ENCODE measurements at regions not wholly inside any gene's neighbourhood (a gene's known extent, or its start where the extent isn't known, plus 50 kb on each side); places are given as distances from the start of the nearest gene placed in this dataset.

GRCh38 chr11:131027491-131027890, 111.2 kb upstream of the SNX19 start:
- Histone ChIP-seq H3K4me1 (replicated peaks) (no peaks in the 10 kb centered on the region), H3K27me3 (replicated peaks) (0 out of 2 replicates have a peak, but pooled peaks cover 2% of the 10 kb centered on the region), H3K27ac (no peak overlapping the region), H3K9me3 (replicated peaks) (no peaks in the 10 kb centered on the region), H3K4me3 (no peak overlapping the region), H3K36me3 (no peaks in the 10 kb centered on the region)
- no peak for DNase-seq (ENCODE audit: low read depth in 1 of 2, low spot score in 2 of 2)

GRCh38 chr11:131033151-131033651, 116.9 kb upstream of the SNX19 start:
- Histone ChIP-seq H3K27ac (no peak overlapping the region), H3K36me3 (no peaks in the 10 kb centered on the region), H3K27me3 (replicated peaks) (no peaks in the 10 kb centered on the region), H3K4me1 (replicated peaks) (peaks cover 10% of the 10 kb centered on the region), H3K4me3 (no peak overlapping the region), H3K9me3 (replicated peaks) (no peaks in the 10 kb centered on the region)
- peak; percentile 45 to 58 for DNase-seq (ENCODE audit: low read depth in 1 of 2, low spot score in 2 of 2)

GRCh38 chr11:131036514-131036913, 120.2 kb upstream of the SNX19 start:
- no peaks in the 10 kb centered on the region for H3K9me3 ChIP-seq (replicated peaks)
- DNase-seq (ENCODE audit: low read depth in 1 of 2, low spot score in 2 of 2), result no peak
- no peak overlapping the region for H3K27ac ChIP-seq

GRCh38 chr11:131037873-131038272, 121.6 kb upstream of the SNX19 start:
- H3K27ac ChIP-seq, result no peak overlapping the region
- H3K9me3 ChIP-seq (replicated peaks), result no peaks in the 10 kb centered on the region
- H3K27me3 ChIP-seq (replicated peaks), result no peaks in the 10 kb centered on the region
- H3K4me1 ChIP-seq (replicated peaks), result peaks cover 8% of the 10 kb centered on the region
- no peaks in the 10 kb centered on the region for H3K36me3 ChIP-seq
- H3K4me3 ChIP-seq, result no peak overlapping the region
- no peak for DNase-seq (ENCODE audit: low read depth in 1 of 2, low spot score in 2 of 2)

More at GRCh38 chr11:131036514-131036913, 120.2 kb upstream of the SNX19 start:
- Histone ChIP-seq H3K4me3 (no peak overlapping the region), H3K4me1 (replicated peaks) (peaks cover 10% of the 10 kb centered on the region), H3K27me3 (replicated peaks) (no peaks in the 10 kb centered on the region), H3K36me3 (no peaks in the 10 kb centered on the region)

GRCh38 chr11:131038597-131038996, 122.3 kb upstream of the SNX19 start:
- Histone ChIP-seq H3K27me3 (replicated peaks) (no peaks in the 10 kb centered on the region), H3K9me3 (replicated peaks) (no peaks in the 10 kb centered on the region), H3K36me3 (no peaks in the 10 kb centered on the region), H3K4me1 (replicated peaks) (peaks cover under 1% of the 10 kb centered on the region), H3K4me3 (no peak overlapping the region), H3K27ac (no peak overlapping the region)
- DNase-seq (ENCODE audit: low read depth in 1 of 2, low spot score in 2 of 2), result peak in 1 of 2 experiments; percentile 1

- no peak for DNase-seq (ENCODE audit: low read depth in 1 of 2, low spot score in 2 of 2)
- Histone ChIP-seq H3K9me3 (replicated peaks) (no peaks in the 10 kb centered on the region), H3K27me3 (replicated peaks) (no peaks in the 10 kb centered on the region), H3K4me1 (replicated peaks) (no peaks in the 10 kb centered on the region), H3K4me3 (no peak overlapping the region), H3K36me3 (no peaks in the 10 kb centered on the region), H3K27ac (no peak overlapping the region)
These were observed 125.2 kb upstream of the SNX19 start for GRCh38 chr11:131041331-131042040.

GRCh38 chr11:131042041-131042390, 125.7 kb upstream of the SNX19 start:
- no peaks in the 10 kb centered on the region for H3K9me3 ChIP-seq (replicated peaks)
- no peaks in the 10 kb centered on the region for H3K4me1 ChIP-seq (replicated peaks)
- H3K27me3 ChIP-seq (replicated peaks), result no peaks in the 10 kb centered on the region
- no peak overlapping the region for H3K27ac ChIP-seq
- no peak for DNase-seq (ENCODE audit: low read depth in 1 of 2, low spot score in 2 of 2)
- H3K36me3 ChIP-seq, result no peaks in the 10 kb centered on the region
- no peak overlapping the region for H3K4me3 ChIP-seq

- Histone ChIP-seq H3K36me3 (no peaks in the 10 kb centered on the region), H3K27me3 (replicated peaks) (no peaks in the 10 kb centered on the region), H3K9me3 (replicated peaks) (no peaks in the 10 kb centered on the region), H3K4me1 (replicated peaks) (no peaks in the 10 kb centered on the region), H3K4me3 (no peak overlapping the region), H3K27ac (no peak overlapping the region)
- no peak for DNase-seq (ENCODE audit: low read depth in 1 of 2, low spot score in 2 of 2)
These were observed 127.0 kb upstream of the SNX19 start for GRCh38 chr11:131043251-131043650.

GRCh38 chr11:131044851-131045250, 128.6 kb upstream of the SNX19 start:
- Histone ChIP-seq H3K36me3 (no peaks in the 10 kb centered on the region), H3K27me3 (replicated peaks) (no peaks in the 10 kb centered on the region), H3K9me3 (replicated peaks) (no peaks in the 10 kb centered on the region), H3K27ac (no peak overlapping the region), H3K4me3 (no peak overlapping the region), H3K4me1 (replicated peaks) (no peaks in the 10 kb centered on the region)
- no peak for DNase-seq (ENCODE audit: low read depth in 1 of 2, low spot score in 2 of 2)

- no peak for DNase-seq (ENCODE audit: low read depth in 1 of 2, low spot score in 2 of 2)
- Histone ChIP-seq H3K4me3 (no peak overlapping the region), H3K9me3 (replicated peaks) (no peaks in the 10 kb centered on the region), H3K36me3 (no peaks in the 10 kb centered on the region), H3K27me3 (replicated peaks) (no peaks in the 10 kb centered on the region), H3K27ac (no peak overlapping the region), H3K4me1 (replicated peaks) (no peaks in the 10 kb centered on the region)
These were observed 136.1 kb upstream of the SNX19 start for GRCh38 chr11:131052367-131052766.

GRCh38 chr11:131056036-131056435, 139.8 kb upstream of the SNX19 start:
- Histone ChIP-seq H3K9me3 (replicated peaks) (no peaks in the 10 kb centered on the region), H3K4me3 (no peak overlapping the region), H3K27ac (no peak overlapping the region), H3K27me3 (replicated peaks) (no peaks in the 10 kb centered on the region), H3K4me1 (replicated peaks) (no peaks in the 10 kb centered on the region), H3K36me3 (no peaks in the 10 kb centered on the region)
- no peak for DNase-seq (ENCODE audit: low read depth in 1 of 2, low spot score in 2 of 2)

- no peak overlapping the region for H3K27ac ChIP-seq
- no peak for DNase-seq (ENCODE audit: low read depth in 1 of 2, low spot score in 2 of 2)
- no peaks in the 10 kb centered on the region for H3K4me1 ChIP-seq (replicated peaks)
- no peaks in the 10 kb centered on the region for H3K36me3 ChIP-seq
- H3K4me3 ChIP-seq, result no peak overlapping the region
- no peaks in the 10 kb centered on the region for H3K27me3 ChIP-seq (replicated peaks)
- no peaks in the 10 kb centered on the region for H3K9me3 ChIP-seq (replicated peaks)
These were observed 147.4 kb upstream of the SNX19 start for GRCh38 chr11:131063638-131064037.

GRCh38 chr11:131064373-131064991, 148.2 kb upstream of the SNX19 start:
- peak; percentile 23 to 43 for DNase-seq (ENCODE audit: low read depth in 1 of 2, low spot score in 2 of 2)
- Histone ChIP-seq H3K27ac (no peak overlapping the region), H3K4me1 (replicated peaks) (no peaks in the 10 kb centered on the region), H3K27me3 (replicated peaks) (no peaks in the 10 kb centered on the region), H3K9me3 (replicated peaks) (no peaks in the 10 kb centered on the region), H3K4me3 (no peak overlapping the region), H3K36me3 (no peaks in the 10 kb centered on the region)

Data from SJSA1 (cell line).